Right renal cortex interstitium (tissue), 3 donors: ENCODE measurements at regions not wholly inside any gene's neighbourhood (a gene's known extent, or its start where the extent isn't known, plus 50 kb on each side); places are given as distances from the start of the nearest gene placed in this dataset.
"Not testable (repeated sequence)": the region's sequence is repeated elsewhere in the genome, so short reads cannot be mapped to it uniquely, and the experiment has no call there.

Experiments
- DNase-seq, 3 donors: peaks; one replicate each; pipeline ENCODE4 v3.0.0-alpha.2; 2013; ENCODE audit warnings: low read depth in 3 of 3, low spot score in 2 of 3

DNA sequence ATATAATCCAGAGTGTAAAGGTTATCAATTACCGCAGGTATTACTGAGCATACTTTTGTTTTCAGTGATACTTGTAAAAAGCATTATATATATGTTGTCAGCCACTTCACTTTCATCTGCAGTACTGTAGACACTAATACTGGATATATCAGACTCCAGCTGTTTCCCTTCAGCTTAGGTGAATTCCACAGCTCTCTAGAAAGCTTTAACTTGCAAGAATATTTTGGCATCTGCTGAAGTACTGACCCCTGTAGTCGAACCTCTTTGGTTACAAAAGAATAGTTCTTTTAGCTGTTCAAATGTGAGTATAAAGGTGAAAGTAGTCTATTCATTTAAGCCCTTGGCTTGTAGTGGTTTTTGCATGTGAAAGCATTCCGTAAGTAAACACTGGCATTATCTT is 1222.7 kb upstream of the TENM3 start:
- DNase-seq = no peak

DNA sequence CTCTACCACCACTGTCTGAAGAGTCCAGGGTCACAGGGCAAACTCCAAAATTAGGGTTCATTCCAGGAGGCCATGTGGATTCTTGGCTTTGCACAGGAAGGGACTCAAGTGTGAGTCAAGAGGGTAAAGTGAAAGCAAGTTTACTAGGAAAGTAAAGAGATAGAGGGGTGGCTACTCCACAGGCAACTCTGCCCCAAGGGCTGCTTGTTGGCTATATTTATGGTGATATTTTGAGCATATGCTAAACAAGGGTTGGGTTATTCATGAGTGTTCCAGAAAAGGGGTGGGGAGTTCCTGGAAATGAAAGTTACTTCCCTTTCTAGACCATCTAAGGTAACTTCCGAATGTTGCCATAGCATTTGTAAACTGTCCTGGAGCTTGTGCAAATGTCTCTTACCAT is 1222.0 kb upstream of the TENM3 start:
- DNase-seq = no peak

DNA sequence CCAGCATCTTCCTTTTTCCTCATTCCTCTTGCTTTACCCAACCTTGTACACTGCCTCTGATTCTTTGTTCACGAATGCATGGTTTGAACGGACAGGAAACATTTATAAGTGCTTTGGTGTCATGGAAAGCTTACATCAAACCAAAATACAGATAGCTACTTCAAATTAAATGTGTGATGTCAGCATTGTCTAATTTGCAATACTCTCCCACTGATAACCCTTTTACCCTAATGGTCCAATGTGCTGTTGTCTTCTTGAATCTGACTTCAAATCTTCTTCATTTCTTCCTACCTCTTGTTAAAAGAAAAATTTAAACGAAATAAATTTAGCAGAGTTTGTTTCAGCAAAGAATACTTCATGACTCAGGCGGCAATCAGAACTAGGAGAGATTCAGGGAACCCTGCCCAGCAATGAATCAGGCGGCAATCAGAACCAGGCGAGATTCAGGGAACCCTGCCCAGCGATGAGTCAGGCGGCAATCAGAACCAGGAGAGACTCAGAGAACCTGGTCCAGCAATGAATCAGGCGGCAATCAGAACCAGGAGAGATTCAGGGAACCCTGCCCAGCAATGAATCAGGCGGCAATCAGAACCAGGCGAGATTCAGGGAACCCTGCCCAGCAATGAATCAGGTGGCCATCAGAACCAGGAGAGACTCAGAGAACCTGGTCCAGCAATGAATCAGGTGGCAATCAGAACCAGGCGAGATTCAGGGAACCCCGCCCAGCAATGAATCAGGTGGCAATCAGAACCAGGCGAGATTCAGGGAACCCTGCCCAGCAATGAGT is 1212.9 kb upstream of the TENM3 start:
- not testable (repeated sequence) for DNase-seq

DNA sequence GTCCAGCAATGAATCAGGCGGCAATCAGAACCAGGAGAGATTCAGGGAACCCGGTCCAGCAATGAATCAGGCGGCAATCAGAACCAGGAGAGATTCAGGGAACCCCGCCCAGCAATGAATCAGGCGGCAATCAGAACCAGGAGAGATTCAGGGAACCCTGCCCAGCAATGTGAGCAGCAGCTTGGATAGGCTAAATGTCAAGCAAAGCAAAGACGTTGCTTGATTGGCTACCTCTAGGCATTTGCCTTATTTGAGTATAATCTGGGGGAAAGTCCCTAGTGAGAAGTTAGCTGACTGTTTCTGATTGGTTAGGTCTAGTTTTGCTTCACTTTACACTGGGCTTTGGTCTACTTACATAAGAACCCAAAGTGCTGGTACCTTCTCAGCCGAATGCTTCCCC is 1212.2 kb upstream of the TENM3 start:
- DNase-seq = no peak

DNA sequence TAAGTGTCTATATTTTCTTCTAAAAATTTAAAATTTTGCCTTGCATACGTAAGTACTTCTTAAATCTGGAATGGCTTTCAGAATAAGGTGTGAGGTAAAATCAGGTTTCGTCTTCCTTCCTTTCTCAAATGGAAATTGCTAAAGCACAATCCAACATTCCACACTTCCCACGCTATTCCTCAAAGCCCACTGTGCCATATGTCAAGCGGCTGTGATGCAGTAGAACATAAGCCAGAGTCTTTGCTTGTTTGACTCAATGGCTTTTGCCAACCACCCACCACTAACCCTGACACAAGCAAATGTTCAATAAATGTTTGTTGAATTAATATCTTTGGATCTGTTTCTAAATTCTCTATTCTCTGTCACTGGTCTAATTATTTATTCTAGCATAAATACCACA is 1199.7 kb upstream of the TENM3 start:
- no peak for DNase-seq

DNA sequence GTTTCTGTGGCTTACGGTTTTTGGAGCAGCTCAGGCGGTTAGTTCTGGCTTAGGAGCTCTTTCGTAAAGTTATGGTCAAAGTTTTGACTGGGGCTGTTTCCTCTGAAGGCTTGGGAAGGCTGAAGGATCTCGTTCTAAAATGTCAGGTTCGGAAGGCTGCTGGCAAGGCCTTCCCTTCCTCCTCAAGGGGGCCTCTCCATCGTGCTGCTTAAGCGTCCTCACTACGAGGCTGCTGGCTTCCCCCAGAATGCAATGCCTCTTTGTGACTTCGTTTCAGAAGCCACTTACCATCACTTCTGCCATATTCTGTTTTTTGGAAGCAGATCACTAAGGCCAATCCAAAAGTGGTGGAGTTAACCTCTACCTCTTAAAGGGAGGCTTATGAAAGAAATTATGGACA is 1196.4 kb upstream of the TENM3 start:
- DNase-seq = no peak

DNA sequence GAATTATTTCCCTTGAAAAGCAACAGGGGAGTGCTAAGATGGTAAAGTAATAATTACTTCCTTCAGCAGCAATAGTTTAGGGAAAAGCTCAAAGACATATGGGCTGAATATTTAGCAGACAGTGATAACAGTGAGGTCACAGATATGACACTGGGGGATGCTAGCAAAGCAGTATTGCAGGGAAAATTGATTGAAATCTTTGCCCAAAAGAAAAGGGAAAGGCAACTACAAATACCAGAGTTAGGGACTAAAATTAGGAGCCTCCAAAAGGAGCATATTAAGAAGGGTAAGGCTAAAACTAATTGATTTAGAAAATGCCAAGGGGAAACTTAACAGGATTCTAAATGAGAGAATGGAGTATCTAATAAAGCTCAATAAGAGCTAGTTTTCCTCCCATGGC is 1191.3 kb upstream of the TENM3 start:
- DNase-seq = no peak

DNA sequence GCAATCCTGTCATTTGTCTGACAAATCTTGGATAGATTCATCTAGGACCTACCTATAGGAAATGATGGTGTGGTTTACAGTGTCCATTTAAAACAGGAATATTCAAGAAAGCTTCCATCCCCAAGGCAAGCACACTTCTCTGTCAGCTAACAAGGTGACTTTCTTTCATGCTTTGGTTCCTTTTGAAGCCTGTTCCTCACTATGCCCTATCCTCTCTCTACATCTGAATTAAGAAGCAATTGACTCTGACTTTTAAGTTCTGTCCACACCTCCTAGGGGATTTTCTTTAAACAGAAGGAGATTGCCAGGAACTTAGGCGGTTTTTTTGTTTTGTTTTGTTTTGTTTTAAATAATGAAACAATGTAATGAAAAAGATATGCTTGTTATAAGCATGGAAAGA is 1181.4 kb upstream of the TENM3 start:
- DNase-seq = no peak

DNA sequence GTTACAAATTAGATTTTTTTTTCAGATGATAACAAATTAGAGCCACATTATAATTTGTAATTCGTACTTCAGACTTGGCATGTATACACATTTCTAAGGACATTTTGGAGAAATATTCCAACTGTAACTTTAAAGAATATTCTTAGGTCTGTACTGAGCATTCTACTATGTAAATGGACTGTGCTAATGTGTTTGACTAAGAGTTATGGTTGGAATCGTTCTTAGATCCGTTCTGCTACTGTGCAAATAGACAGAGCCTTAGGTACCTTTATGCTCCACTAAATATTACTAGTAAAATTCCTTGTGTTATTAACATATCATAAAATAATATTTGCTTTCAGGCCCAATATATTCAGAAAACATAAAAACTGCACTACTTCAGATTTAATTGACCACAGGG is 1180.0 kb upstream of the TENM3 start:
- no peak for DNase-seq

DNA sequence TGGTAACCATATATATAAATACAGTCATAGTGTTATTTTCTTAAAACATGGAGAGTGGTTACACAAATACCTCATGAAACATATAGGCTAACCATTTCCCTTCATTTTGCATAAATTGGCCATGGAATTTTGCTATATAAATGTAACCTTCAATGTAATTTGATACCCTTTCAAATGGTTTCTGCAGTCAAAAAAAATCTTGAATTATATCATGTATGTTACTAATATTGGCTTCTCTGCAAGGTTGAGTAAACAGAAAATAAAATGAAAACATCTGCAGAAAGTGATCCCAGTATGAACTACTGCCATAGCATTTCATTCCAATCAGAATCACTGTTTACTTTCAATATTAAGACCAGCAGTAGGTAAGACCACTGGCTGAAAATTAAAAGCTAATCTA is 1165.9 kb upstream of the TENM3 start:
- DNase-seq = no peak

DNA sequence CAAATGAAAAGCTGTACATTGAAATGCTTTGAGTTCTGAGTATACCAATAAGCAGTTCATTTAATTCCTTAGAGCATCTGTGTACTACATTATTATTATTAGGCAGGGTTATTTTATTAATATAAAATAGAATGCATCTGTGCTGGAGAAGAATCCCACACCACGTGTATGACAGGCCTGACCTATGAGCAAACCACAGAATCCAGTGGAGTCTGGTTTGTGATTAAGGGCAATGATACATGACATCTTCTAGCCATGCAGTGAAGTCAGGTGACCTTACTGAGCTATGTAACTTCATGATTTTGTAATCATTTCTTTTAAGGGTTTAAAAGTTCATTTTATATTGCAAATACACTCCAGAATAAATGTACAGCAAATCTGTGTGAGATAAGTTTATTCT is 1165.0 kb upstream of the TENM3 start:
- DNase-seq = no peak

DNA sequence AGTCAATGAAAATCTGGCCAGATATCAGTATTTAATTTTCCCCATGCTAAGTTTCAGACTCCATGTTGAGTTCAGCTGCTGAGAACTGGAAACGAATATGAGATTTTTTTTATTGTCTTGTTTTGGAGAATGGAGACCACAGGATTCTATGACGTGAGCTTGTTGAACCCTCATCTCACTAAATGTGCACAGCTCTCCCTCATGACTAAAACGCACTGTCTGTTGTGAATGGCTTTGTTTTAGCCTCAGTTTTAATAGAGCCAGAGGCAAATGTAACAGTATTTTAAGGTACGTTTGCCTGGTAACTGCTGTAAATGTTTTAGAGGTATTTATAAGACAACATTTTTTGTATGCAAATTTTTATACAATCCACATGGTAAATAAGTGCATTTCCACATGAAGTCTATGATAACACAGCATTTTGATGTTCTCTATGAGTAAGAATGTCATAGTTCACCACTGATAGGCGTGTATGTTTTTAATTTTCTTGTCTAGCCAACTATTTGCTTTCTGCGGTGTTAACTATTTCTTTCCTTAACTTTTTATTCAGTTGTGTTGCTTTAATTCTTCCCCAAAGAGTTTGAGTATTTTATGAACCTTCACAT is 1159.3 kb upstream of the TENM3 start:
- no peak for DNase-seq

DNA sequence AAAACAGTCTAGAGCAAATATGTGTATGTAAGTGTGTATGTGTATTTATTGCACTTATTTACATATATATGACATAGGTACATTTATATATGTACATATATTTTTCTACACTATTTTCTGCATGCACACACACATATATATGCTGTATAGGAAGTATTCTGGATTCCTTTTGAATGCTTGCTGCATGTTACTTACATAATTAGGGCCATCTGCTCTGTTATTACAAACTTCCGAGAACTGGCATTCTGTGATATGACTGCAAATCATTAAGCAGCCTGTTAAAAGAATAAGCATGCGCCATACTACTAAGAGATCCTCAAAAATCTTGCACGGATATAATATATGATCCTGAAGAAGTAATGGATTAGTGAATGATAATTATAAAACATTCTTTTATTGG is 1157.6 kb upstream of the TENM3 start:
- DNase-seq = no peak

DNA sequence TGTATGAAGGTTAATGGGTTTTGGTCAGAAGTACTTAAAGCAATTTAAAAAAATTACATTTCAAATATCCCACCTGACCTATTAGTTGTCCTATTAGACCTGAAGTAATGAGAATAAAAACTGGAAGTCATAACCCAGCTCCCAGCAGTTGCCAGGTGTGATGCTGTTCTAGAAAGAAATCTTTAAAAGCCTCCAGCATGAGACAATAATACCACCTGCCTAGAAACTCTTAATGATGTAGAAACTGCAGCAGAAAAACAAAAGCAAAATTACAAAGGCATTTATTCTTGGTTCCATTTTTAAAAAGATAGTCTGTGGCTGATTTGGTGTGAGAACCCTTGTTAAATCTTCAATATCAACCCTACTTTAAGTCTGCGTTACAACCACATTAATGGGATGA is 1137.7 kb upstream of the TENM3 start:
- DNase-seq = no peak

DNA sequence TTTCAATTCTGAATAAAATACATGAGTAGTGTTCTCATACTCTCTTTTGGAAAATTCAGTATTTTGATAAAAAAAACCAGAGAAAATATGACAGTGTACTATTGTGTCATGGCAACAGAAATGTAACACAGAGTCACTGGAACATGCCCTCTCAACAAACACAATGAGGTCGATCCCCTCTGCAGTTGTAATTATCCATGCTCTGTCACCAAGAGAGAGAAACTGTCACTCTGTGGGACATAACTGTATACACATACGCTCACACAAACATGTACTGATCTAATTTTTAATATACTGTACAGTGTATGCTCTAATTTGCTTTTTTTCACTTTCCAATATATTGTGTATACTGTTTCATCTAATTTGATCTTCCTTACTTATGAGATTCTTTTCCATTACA is 1136.8 kb upstream of the TENM3 start:
- DNase-seq = no peak

DNA sequence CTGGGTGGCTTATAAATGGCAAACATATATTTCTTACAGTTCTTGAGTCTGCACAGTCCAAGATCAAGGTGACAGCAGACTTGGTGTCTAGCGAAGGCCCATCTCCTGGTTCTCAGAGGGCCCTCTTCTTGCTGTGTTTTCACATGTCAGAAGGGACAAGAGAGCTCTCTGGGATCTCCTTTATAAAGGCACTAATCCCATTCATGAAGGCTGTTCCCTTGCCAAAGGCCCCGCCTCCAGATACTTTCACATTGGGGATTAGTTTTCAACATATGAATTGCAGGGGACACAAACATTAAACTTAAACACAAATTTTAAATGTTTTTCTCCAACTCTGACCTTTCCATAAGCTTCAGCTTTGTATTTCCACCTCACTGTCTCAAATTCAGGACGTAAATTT is 1135.0 kb upstream of the TENM3 start:
- no peak for DNase-seq

DNA sequence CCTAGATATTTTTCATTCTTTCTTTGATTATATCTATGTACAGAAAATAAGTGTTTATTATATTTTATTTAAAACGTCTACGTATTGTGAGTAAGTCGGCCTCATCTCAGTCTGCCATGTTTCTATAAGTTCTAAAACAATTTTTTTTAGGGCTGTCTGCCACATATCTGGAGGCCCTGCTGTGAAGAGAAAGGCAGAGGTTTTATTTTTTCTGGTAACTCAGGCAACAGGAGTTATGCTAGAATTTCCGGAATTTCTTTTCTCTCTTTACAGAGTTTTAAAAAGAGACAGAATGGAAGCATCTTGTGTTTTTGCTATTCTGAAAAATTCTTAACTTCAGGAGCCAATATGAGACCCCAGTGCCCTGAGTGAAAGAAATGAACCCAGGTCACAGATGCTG is 1124.0 kb upstream of the TENM3 start:
- no peak for DNase-seq

DNA sequence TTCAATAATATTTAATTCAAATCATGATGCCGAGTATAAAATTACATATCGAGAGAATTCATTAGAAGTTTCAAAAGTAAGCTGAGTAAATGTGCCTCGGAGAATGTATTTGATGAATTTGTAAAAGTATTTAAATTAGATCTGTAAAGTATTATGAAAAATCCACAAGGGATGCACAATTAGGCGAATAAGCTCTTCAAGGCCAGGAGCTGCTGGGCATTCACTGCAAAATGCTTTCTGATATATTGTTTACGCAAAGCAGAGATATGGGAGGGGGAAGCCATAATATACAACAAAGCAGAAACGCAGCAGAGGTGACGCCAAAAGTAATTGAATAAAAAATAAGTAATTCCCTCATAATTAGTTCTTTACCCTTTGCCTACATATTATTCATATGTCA is 1121.5 kb upstream of the TENM3 start:
- DNase-seq = no peak

DNA sequence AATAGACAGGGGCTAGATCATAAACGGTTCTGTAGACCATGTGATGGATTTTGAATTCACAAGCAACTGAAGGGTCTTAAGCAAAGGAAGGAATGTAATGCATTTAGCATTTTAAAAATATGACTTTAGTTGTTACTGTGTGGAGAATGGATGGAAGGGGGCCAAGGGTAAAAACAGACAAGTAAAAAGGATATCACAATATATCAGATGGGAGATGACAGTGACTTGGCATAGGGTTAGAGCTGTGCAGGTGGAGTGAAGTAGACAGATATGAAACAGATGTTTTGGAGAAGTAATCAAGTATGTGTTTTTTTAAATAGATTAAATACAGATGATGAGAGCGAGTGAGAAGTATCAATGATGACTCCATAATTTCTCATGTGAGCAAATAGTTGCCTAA is 1116.0 kb upstream of the TENM3 start:
- DNase-seq = no peak

DNA sequence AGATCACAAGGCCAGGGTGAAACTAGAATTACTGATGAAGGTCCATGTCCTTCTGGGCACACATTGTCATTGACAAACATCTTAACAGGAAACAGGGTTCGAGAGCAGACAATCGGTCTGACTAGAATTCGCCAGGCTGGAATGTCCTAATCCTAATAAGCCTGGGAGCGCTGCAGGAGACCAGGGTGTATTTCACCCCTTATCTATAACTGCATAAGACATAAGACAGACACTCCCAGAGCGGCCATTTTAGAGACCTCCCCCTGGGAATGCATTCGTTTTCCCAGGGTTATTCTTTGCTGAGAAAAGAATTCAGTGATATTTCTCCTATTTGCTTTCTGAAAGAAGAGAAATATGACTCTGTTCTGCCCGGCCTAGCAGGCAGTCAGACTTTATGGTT is 1112.9 kb upstream of the TENM3 start:
- DNase-seq = not testable (repeated sequence)

DNA sequence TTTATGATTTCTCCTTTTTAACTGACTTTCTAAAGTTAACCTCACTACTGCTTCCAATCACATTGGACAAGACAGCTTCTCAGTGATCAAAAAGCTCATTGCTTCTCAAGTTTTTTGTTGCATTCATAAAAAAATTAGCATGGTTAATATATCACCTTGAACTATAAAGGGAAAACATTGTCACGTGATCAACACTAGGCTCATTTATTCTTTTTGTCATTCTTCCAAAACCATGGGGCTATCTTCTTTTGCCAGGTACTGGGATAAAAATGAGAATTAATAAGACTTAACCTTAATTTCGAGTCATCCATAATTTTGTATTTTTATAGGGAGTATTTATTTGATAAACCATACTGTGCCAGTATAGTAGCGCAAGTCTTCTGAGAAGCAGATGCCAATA is 1105.9 kb upstream of the TENM3 start:
- DNase-seq = no peak

DNA sequence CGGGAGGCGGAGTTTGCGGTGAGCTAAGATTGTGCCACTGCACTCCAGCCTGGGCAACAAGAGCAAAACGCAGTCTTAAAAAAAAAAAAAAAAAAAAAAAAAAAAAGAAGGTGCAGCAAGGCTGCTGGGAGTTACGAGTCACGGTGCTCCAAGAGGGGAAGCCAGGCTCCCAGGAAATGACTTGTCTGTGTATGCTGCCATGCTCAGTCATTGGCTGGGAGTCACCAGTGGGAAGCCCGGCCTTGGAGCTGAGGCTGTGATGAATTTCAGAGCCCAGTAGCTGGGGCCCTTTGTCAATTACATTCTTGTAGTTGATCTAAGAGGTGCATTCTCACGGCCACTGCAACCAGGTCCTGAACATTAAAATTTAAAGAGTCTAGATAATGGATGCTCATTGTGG is 1105.1 kb upstream of the TENM3 start:
- no peak for DNase-seq
